Stimulated activated CD4-positive, alpha-beta T cell treated with anti-CD3 and anti-CD28 coated beads, Interleukin-12 subunit alpha, Interleukin-12 subunit beta, amount 100 ng/mL, for 48 hours (primary cell): ENCODE measurements at regions not wholly inside any gene's neighbourhood (a gene's known extent, or its start where the extent isn't known, plus 50 kb on each side); places are given as distances from the start of the nearest gene placed in this dataset.

ENCODE experiments used
- DNase-seq, 3 donors: peaks; one replicate each; pipeline ENCODE4 v3.0.0-alpha.2; 2020; ENCODE audit warnings: low read depth in 2 of 3, low spot score in 1 of 3

DNA sequence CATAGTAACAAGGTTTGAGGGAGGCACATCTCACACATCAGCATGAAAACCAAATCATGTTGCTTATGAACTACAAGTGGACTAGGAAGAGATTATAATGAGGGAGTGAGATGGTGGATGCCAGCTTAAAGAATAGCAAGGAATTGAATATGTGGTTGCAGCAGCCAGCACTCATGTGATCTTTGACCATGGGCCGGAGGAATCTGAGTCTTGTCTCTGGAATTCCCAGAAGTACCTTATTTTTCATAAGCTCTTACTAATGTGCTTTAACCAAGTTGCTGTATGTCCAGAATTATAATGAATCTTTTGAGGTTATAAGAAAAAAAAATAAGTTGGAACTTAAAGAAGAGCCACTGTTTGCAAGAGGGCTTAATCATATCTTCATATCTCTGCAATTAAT, 97.0 kb downstream of the DISP1 start:
- no peak for DNase-seq

DNA sequence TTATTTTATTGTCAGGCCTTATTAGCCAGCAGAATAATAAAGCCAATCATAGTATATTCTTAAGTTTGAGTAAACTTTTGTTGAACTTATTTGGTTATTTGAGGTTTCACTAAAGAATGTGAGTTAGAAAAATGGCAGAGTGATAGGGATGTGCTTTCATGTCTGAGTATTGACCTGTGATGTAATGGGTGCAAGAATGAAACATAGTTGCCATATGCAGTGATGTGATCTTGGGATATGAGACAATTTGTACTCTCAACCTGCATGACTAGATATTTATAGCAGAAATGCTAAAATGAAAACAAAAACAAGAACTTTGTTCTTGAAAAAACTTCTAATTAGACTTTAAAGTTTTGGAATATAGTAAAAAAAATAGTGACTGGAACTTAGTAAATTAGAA, 97.9 kb downstream of the DISP1 start:
- no peak for DNase-seq

DNA sequence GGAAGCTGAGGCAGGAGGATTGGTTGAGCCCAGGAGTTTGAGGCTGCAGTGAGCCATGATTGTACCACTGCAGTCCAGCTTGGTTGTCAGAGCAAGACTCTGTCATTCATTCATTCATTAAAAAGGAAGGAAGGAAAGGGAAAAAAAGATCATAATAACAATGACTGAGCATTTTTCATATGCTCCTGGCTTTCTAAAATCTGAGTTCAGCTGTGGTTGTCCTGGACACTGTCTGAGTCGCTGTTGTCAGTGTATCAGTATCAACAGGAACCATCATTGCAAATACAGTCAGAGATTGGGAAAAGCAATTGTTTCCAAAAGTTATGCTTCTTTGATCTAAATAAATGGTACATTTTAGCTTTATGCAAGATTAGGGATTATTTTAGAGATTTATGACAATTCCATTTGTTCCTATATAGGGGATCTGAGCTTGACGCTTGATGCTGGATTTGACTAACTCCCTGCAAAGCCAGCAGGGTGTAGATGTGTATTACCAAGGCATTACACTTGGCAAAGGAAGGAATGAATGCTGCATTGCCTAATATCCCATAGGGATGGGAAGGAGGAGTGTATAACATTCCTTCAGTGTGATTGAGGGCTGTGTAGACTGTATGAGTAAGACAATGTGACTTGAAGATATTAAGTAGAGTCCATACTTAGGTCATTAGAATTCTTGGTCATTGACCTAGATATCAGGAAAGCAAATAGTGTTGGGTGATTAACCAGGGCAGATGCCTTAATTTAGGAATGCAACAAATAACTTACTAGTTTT, 100.2 kb downstream of the DISP1 start:
- DNase-seq: no peak

DNA sequence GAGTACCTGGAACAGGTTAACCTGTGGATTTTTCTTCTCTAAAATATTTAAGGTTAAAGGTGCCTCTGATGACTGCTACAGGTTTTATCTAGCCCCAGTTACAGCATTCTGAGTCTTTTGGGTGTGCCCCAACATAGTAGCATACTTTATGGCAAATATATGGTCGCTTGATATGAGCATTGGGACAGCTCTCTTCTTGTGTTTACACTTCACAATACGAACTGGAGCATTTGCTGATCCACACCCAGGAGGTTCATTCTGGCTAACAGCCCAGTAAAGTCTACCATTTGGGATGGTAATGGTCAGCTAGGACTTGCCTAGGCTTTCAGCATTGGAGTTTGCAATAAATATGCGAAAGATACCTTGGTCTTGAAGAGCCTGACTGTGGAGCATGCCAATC, 101.3 kb downstream of the DISP1 start:
- DNase-seq: no peak

DNA sequence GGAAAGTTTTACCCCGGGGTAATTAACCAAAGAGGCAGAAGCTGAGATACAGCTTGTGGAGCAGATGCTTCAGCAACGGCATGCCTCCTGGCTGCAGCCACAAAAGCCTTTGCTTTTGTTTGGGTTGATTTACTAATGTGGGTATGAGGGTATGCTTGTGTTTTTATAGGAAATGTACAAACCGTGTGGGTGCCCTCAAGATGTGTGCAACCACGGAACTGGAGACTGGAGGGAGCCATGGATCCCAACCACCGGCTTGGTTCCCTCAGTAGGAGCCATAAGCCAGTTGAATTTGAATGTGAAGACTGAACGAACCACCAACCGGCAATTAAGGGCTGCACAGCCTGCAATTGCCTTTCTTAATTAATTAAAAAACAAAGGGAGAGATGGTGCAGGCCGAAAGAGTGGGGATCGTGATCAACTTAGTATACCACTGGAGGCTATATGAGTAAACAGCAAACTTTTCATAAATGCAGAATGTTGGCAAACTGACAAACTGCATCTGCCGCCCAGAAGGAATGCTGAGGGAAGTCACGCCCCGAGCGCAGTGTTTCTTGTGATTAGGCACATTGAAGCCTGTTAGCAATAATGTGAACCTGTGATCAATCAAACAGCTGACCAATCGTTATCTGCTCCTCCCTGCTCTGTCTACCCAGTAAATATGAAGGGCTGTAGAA, 104.1 kb downstream of the DISP1 start:
- no peak for DNase-seq

DNA sequence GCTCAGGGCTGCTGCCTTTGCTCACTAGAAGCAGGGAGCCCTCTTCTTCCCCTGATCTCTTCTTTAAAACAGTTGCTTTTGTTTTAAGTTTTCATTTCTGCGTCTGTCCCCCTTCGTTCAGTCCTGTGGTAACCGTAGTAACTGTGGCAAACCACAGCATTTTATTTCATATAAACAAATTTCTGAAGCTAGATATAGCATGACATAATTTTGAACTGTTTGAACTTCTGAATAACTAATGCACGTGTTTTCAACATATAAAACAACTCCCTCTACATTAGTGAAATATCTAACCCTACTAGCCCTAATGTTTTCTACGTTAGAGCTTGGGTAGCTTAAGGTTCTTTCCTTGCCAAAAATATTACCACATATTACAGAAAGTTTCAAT, 104.6 kb downstream of the DISP1 start:
- no peak for DNase-seq

DNA sequence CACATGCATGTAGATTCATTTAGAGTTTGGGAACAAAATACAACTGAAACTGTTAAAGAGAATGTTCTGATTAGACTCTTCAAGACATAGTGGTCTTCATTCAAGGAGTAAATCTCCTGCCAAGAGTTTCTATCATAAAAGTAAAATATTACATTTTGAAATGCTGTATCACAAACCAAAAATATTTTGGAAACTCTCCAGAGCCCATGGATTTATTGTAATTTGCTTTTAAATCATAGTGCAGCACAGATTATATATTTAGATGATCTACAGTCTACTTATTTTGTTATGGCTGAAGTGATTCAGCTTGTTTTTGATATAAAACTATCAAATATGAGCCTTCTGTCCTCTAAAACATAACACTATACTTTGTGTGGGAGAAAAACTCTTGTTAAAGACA, 105.3 kb downstream of the DISP1 start:
- DNase-seq: no peak

DNA sequence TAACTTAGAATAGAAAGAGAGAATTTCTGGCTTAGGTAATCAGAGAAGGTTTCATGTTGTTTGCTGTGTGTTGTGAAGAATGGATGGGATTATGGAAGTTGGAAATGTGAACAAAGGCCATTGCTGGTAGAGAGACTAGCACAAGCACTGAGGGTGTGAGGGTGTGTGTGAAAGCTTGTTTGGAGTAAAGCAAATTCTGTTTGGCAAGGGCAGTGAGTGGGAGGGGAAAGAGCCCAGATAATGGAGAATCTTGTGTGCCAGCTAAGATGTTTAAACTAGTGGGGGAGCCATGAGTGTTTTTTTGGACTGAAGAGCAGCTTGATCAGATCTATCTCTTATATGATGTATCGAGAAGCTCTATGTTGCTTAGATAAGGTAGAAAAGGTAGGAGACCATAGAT, 107.1 kb downstream of the DISP1 start:
- DNase-seq: no peak

DNA sequence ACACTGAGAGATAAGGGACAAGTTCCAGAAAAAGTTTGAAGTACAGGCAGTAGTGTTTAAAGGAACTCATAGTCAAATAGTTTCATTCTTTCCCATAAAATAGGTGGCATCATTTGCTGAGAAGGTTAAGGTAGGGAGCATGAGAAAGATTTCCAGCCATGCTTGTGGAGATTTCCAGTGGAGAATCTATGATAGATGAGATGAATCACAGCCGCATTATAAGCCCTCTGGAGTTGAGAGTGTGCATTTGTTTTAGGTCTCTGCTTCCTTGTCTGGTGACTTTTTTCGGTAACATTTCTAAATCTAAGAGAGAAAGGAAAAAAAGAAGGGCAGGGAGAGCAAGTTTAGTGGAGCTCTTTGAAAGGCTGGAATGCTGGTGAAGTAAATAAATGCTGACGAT, 108.7 kb downstream of the DISP1 start:
- DNase-seq: no peak

DNA sequence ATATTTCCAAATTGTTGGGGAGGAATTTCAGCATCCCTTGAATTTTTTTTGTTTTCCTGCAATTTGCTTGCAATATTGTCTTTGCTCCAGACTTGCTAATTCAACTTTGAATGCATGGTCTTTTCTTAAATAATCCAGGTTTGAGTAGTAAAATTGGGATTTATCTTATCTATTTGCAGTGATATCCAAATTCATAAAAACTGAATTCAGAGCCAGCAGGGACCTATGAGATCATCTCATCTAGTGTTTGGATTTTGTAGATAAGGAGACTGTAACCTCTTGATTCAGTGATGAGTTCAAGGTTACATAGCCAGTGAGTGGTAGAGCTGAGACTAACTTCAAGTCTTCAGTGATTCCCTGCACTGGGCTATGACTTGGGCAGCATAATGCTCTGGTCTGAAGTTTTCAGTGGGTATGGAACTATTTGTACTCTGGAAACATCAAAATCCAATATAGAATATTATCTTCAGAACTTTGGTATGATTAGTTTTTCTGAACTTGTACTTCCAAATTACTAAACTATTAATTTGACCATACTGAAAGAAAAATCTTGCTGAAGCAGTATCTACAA, 109.4 kb downstream of the DISP1 start:
- DNase-seq: no peak

DNA sequence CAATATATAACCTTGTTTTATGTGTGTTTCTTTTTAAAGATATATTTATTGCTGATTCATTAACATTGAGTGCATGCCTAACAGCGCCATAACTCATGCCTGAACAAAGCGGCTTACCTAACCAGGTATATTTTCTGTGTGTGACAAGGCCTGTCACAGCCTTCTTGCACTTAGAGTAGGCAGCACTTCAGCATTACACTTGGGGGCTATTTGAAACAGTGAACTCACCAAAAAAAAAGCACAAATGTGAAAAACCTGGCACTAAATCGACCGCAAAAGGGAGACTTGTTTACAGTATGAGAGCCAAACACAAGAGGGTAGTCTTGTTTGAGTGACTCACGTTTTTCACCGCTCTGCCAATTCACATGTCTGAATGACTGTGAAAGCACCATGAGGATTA, 111.7 kb downstream of the DISP1 start:
- DNase-seq: no peak

DNA sequence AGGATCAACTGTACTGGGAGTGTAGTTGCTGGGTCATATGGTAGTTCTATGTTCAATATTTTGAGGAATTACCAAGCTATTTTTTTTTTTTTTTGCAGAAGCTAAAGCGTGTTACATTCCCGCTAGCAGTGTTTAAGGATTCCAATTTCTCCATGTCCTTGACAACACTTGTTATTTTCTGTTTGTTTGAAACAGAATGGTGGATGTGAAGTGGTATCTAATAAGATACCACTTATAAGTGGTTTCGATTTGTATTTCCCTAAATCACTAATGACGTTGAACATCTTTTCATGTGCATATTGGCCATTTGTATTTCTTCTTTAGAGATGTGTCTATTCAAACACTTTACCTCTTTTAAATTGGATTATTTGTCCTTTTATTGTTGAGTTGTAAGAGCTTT, 112.2 kb downstream of the DISP1 start:
- no peak for DNase-seq

DNA sequence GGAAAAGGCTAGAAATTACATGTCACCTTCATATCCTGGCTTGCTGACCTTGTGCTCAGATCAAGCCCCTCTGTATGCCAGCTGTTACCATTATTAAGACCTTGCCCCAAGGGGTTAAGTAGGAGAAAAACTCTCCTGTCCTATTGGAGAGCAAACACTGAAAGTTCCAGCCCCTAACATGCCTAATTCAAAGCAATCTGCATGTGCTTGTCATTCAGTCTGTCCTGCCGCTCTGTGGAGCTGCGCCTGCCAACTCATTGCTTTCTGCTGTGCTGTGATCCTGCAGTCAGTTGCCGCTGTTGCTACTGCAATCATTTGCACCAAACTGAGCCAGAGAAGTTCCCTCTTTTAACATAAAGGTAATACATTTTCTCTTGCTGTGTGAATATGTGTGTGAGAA, 113.4 kb downstream of the DISP1 start:
- DNase-seq: no peak

DNA sequence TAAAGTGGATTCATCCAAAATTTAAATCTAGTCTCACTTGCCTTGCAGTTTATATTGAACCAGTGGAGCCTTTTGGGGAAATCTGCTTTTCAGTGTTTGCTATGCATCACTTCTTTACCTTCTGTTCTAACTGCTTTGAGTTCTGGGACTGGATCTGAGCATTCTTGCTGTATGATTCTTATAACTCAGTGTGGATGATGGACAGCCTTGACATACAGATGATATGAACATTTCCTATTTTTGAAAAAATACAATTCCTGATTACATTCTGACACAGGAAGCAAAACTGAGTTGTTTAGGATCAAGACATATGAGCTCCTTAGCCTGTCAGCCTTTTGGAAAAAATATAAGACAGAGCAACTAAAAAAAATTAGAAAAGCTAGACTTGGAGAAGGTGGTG, 115.2 kb downstream of the DISP1 start:
- no peak for DNase-seq

DNA sequence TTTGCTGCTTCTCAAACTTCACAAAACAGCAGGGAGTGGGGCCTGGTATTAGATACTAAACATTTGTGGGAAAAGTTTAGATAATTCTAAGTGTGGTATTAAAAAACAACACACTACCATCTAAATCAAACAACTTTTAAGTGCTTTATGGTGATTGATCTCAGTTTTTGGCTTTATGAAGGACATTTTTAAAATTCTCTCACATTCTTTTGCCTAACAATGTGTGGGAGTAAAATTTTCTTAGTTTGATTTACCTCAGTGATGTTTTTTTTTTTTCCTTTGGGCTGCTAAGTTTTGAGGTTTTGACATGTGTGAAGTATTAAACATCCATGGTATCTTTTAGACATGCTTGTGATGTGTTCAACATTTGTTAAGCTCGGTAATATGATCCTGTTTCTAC, 116.2 kb downstream of the DISP1 start:
- DNase-seq: no peak

DNA sequence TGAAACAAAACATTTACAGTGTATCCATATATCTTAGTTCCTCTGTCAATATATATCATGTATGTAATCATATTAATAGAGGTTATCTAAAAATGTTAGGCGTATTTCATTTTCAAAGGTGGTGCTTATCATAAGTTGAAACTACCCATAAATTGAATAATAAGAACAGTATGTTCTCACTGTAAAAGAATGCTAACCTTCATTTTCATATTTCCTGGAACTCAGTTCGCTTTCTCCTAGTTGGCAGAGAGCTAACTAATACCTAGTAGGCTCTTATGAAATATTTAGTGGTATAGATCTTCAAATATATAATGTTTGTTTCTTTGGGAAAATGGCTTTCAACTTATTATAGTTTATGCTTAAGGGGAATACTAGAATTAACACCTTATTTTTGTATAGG, 118.4 kb downstream of the DISP1 start:
- DNase-seq: no peak

DNA sequence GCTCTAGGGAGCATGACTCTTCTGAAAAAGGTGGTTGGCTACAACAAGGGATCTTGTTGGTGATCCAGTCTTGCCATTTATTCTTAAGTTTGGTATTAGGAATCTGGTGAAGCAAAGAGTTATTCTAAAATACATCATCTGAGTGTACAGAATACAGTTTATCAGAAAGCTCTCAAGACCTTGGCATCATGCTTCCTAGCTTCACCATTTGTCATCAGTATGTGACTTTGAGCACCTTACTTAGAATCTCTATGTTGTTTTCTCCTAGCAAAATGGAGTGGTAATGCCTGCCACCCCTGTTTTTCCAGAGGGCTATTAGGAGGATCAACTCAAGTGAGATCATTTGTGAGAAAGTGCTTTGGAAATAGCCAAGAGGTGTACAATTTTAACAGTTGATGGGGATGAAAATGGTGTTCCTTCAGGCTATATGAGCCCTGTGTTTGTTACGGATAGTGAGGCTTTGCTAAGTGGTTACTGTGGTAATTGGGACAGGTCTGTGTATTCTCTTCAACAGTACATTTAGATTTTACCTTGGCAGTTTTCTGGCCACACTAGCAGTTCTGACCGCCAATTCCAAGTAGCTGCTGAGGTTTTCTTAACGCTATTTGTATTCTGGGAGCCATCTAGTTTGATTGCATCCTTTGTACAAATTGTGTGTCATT, 120.5 kb downstream of the DISP1 start:
- no peak for DNase-seq

DNA sequence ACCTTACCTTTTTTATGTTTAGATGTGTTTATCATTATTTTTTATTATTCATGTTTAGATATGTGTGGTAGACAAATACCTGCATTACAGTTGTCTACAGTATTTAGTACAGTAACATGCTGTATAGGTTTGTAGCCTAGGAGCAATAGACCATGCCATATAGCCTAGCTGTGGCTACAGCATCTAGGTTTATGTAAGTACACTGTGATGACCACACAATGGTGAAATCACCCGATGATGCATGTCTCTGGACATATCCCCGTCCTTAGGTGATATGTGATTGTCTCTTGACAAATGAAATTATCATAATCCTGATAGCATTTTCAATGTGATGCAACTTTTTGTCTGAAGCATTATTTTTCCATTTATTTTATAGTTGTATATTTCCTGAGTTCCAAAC, 121.2 kb downstream of the DISP1 start:
- DNase-seq: no peak

DNA sequence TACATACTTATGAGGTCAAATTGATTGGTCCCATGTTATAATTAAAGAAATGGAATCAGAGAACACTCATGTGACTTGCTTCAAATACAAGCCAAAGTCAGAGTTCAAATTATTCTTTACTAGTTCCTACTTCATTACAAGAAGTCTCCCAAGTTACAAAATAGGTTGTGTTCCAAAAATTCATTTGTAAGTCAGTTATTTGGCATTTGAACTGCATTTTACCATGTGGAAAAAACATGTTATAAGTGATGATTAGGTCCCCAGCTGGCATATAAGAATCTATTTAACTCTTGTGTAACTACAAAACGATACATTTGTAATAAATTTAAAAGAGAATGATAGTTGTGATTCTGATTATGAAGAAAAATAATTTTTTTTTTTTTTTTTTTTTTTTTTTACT, 124.1 kb downstream of the DISP1 start:
- DNase-seq: no peak

DNA sequence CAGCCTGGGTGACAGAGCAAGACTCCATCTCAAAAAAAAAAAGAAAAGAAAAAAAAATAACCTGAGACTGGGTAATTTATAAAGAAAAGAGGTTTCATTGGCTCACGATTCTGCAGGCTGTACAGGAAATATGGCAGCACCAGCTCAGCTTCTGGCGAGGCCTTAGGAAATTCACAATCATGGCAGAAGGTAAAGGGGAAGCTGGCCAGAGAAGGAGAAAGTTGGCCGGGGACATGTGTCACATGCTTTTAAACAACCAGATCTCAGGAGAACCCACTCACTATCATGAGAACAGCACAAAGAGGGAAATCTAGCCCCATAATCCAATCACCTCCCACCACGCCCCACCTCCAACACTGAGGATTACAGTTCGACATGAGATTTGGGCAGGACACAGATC, 125.3 kb downstream of the DISP1 start:
- DNase-seq: no peak

DNA sequence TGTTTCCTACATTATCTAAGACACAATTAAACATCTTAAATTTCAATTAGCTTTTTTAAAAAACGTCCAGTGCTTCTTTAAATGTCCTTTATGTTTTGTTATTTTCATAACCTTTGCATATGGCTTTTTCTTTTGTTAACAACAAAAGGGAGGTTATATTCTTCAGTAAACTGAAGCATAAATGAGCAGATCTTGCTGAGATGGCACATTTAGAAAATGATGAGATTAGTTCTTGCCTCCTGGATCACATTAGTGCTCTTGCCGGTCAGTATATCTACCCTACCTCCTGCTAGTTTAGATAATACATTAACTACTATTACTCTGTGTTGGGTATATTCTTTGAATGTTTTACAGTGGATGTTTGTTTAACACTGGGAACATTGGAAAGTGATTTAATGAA, 126.1 kb downstream of the DISP1 start:
- no peak for DNase-seq

DNA sequence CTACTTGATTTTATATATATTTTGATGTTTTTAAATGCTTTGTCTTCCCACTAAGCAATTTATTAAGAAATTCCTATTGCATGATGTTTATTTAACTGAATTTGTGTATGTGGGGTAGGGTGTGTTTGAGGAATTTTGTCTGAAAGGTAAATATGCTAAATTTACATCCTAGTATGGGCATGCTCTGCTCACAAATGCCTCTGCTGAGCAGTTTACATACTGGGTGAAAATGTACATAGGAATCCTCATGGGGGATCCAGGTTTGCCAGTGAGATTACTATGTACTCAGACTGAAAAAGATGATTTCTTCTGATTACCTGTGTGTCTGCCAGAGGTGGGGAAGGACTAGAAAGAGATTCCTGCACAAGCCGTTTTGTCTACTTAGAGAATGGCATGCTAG, 126.6 kb downstream of the DISP1 start:
- DNase-seq: no peak
